NCI-H2081 (cell line): ENCODE measurements at regions not wholly inside any gene's neighbourhood (a gene's known extent, or its start where the extent isn't known, plus 50 kb on each side); places are given as distances from the start of the nearest gene placed in this dataset.
"Not testable (repeated sequence)": the region's sequence is repeated elsewhere in the genome, so short reads cannot be mapped to it uniquely, and the experiment has no call there.

Experiments
- DNase-seq, 2 experiments: peaks; one replicate each; lab custom pipeline; 2025; lab: John Stamatoyannopoulos, UW

DNA sequence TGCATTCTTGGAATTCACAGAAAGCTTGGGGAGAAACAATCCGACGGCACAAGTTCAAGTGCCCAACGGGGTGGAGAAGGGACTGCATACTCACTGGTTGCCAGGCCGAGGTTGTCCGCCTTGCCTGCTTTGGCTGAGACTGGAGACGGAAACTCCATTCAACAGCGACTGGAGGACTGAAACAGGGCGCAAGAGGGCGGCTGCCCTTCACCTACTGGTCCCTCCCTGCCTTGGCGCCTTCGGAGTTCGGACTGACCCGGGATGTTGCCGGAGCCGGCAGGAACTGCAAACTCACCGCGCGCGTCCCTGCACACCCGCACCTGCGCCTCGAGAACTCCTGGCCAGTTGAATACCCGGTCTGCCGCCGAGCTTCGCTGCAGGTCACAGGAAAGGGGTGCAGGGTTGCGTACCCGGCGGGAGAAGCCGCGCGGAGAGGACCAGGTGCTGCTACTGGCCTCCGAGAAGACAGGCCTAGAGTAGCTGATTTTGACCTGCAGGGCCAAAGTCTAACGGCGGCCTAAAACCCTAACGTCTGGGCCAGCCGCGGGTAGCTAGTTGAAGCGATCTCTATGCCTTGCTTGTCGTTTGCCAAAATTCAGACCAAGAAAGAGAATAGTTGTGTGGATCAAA lies 132.9 kb downstream of the FAM72B start:
- DNase-seq, result not testable (repeated sequence)

GRCh38 chr1:121052081-121052660 lies 132.0 kb downstream of the FAM72B start:
- DNase-seq, result not testable (repeated sequence)

DNA sequence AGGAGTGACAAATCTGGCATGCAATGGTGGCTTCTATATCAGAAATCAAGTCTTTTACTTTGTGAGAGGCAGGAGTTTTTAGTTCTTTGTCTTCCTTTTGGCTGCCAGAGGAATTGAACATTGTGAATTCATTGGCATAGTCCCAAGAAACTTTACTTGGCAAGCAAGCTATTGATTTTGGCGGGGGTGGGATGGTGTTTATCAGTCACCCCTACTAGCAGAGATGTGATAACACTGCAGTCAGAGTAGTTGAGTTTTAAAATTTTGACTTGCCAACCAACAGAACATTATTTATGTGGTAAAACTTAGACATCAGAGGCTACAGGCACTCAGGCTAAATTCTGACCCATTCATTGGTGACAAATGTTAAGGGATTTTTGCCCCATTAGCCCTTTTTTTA lies 129.2 kb downstream of the FAM72B start:
- DNase-seq, result not testable (repeated sequence)

DNA sequence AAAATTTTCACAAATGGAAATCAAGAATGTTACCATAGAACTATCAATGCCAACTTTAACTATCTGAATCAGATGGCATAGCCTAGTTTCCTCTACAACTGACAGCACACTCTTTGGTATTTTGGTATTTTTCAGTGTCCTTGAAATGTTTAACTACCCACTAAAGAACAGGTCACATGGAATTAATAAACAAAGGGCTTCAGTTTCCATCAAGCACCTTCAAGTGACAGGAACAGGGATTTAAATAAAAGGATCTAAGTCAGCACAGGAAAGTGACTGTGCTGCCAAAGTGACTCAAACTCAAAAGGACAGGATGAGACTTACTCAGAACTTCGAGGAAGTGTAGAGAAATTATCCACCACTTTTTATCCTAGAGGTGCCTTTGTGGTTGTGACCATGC lies 117.2 kb downstream of the FAM72B start:
- DNase-seq, result not testable (repeated sequence)

GRCh38 chr1:121068738-121069499 lies 115.2 kb downstream of the FAM72B start:
- DNase-seq, result not testable (repeated sequence)

- DNase-seq, result not testable (repeated sequence)
Observed at GRCh38 chr1:121073852-121074251, 110.3 kb downstream of the FAM72B start.

- not testable (repeated sequence) for DNase-seq
Observed at GRCh38 chr1:121075254-121075805, 108.8 kb downstream of the FAM72B start.

GRCh38 chr1:121076674-121077073 lies 107.5 kb downstream of the FAM72B start:
- DNase-seq, result not testable (repeated sequence)

DNA sequence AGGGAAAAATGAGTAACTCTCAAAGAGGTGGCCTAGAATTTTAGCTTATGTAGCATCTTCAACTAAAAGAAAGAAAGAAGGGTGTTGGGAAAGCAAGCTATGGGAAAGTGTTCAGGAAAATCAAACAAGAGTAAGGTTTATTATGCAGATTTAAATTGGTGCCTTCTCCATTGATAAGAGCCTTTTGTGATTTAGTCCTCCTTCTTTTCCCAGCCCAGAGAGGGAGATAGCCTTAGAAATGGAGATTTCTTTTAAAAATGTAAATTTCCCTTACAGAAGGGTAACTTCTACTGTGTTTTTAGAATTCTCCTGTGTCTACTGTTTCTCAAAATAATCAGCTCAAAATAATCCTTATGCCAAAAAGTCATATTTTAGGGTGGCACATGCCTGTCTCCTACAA lies 104.5 kb downstream of the FAM72B start:
- not testable (repeated sequence) for DNase-seq

GRCh38 chr1:121080197-121080903 lies 103.8 kb downstream of the FAM72B start:
- DNase-seq, result not testable (repeated sequence)

GRCh38 chr1:121080904-121081264 lies 103.3 kb downstream of the FAM72B start:
- DNase-seq, result not testable (repeated sequence)

GRCh38 chr1:121081625-121082199 lies 102.4 kb downstream of the FAM72B start:
- not testable (repeated sequence) for DNase-seq

DNA sequence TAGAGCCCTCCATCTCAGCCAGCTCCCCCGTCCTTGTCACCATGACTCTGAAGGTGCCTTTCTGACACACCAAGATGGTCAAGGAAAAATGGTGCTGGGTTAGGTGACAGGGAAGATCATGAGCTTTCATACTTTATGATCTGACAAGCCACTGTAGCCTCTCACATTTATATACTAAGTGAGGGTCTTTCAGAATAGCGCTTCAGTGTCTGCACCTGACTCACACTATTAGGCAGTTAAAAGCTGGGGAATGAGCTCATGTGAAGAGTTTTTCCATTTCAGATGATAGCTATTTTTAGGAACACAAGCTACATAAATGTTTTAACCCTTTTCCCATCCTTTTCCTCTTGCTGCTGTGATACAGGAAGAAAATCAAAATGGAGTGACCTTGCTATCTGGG lies 101.1 kb downstream of the FAM72B start:
- not testable (repeated sequence) for DNase-seq

- not testable (repeated sequence) for DNase-seq
Observed at GRCh38 chr1:121086249-121086648, 97.9 kb downstream of the FAM72B start.

DNA sequence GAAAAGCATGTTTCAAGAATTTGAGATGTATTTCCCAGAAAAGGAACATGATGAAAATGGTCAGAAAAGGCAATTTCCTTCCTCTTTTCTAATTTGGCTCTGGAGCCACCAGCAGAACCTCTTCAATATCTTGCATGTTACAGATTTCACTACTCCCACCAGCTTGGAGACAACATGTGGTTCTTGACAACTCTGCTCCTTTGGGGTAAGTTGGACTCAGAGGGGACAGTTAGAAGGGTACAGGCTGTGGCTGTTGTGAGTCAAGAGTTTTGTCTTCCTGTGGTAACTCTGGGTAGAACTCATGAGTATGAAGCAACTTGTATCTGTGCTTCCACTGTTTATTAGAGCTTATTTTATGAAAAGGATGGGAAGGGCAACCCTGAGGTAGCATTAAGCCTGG lies 96.9 kb downstream of the FAM72B start:
- DNase-seq, result not testable (repeated sequence)

GRCh38 chr1:121088568-121088967 lies 95.6 kb downstream of the FAM72B start:
- DNase-seq, result not testable (repeated sequence)

DNA sequence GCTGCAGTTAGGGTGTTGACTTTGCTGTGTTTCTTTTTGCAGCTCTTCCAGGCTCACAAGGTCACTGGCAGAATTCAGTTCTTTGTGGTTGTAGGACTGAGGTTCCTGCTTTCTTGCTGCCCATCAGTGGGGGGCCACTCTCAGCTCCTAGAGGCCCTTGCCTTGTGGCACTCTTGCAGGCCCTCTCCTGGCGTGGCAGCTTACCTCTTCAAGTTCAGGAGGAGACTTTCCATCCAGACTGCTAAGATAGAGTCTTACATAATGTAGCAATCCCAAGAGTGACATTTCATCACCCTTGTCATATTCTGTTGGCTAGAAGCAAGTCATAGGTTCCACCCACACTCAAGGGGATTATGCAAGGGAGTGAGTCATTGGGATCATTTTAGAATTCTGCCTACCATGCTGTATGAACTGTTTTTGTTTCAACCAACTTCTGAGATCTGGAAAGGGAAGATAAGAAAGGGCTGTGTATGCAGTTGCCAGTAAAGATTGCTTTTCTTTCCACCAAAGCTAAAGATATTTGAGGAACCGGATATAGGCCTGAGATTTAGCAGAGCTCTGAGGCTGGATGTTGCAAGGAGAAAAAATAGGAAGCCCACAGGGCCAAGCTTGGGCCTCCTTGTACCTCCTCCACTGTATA lies 91.7 kb downstream of the FAM72B start:
- not testable (repeated sequence) for DNase-seq

GRCh38 chr1:121095014-121095413 lies 89.1 kb downstream of the FAM72B start:
- DNase-seq, result not testable (repeated sequence)

GRCh38 chr1:121097127-121097866 lies 86.8 kb downstream of the FAM72B start:
- DNase-seq, result peak; percentile 53 to 66

- DNase-seq, result not testable (repeated sequence)
Observed at GRCh38 chr1:121097867-121098215, 86.3 kb downstream of the FAM72B start.

DNA sequence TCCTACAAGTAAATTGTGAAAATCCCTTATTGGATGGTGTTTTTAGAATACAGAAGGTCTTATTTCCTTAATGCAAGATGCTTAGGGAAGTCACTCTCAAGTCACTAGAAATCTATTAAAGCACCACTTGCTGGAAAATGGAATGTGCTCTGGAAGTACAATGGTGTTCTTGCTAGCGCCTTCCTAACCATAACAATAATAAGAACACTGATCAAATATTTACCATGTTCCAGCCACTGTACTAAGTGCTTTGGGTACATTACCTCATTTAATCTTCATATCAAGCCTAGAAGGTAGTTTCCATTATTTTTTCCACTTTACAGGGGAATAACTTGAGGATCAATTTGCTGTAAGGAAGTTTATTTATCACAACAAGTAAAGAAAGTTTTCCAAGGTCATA lies 75.1 kb downstream of the FAM72B start:
- DNase-seq, result not testable (repeated sequence)
